ENCODE measurements at regions not wholly inside any gene's neighbourhood (a gene's known extent, or its start where the extent isn't known, plus 50 kb on each side); places are given as distances from the start of the nearest gene placed in this dataset.

DNA sequence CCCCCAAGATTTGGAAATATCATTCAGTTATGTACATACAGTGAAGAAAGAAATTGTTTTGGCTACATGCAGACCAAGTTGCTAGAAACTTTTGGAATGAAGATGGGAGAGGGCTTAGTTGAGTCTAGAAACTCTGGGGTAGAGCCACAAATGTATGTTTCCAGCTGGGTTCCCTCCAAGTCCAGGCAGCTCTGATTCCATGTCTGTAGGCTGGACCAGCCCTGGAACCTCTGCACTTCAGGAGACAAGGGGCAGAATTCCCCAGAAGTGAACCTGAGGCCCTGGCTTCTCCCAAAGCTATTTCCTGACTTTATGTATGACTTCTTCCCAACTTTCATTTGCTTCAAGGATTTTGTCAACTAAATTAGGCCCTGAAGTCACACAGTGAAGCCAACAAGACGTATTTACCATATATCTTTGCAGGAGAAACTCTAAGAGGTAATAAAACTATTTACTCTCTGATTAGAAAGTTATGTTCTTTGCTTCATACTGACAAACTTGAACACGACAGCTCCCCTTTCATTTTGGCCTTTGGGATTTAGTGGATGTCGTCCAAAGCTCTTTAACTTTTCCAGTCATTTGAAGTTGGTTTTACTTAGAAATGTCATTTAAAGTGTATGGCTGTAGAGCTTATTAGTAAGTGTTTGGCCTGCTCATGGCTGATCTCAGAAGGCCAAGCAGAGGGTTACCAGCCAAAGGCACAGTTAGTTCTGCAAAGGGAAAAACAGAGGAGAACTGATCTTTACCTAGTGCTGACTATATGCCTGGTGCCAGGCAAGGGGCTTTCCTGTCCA, 152.0 kb upstream of the SLC28A3 start:
- TF ChIP-seq, protein P1, sequence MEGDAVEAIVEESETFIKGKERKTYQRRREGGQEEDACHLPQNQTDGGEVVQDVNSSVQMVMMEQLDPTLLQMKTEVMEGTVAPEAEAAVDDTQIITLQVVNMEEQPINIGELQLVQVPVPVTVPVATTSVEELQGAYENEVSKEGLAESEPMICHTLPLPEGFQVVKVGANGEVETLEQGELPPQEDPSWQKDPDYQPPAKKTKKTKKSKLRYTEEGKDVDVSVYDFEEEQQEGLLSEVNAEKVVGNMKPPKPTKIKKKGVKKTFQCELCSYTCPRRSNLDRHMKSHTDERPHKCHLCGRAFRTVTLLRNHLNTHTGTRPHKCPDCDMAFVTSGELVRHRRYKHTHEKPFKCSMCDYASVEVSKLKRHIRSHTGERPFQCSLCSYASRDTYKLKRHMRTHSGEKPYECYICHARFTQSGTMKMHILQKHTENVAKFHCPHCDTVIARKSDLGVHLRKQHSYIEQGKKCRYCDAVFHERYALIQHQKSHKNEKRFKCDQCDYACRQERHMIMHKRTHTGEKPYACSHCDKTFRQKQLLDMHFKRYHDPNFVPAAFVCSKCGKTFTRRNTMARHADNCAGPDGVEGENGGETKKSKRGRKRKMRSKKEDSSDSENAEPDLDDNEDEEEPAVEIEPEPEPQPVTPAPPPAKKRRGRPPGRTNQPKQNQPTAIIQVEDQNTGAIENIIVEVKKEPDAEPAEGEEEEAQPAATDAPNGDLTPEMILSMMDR (IDR thresholded peaks at IDR 0.05), result no peak
- TF ChIP-seq POLR2A (IDR thresholded peaks at IDR 0.05), result no peak

Measured in esophagus squamous epithelium (tissue), 4 donors.